Activated CD4-positive, CD25-positive, alpha-beta regulatory T cell (primary cell): ENCODE measurements at regions not wholly inside any gene's neighbourhood (a gene's known extent, or its start where the extent isn't known, plus 50 kb on each side); places are given as distances from the start of the nearest gene placed in this dataset.
"Not testable (repeated sequence)": the region's sequence is repeated elsewhere in the genome, so short reads cannot be mapped to it uniquely, and the experiment has no call there.

Experiments
- DNase-seq, 4 experiments: peaks; one replicate each; lab custom pipeline; 2025; lab: John Stamatoyannopoulos, UW

- DNase-seq = no peak
Observed at GRCh38 chr9:30522061-30522460, 1862.4 kb upstream of the ACO1 start.

DNA sequence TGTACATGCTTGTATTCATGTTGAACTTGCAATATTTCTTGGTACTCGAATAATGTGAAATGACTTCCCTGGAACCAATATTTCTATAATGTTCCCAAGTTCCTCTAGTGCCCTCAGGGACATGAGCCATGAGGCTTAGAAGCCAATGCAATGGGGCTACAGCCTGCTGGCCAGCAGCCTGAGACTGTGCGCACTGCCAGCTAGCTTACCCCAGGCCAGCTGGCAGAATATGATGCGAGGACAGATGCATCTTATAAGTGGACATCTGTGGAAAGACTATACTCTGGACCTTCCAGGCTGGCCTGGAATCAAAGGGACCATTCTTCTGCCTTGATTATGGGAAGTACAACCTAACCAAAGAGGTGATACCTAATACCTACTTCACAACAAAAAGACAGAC lies 1862.0 kb upstream of the ACO1 start:
- no peak for DNase-seq

GRCh38 chr9:30524311-30524710 lies 1860.1 kb upstream of the ACO1 start:
- DNase-seq = no peak

- no peak for DNase-seq
Observed at GRCh38 chr9:30534455-30534854, 1850.0 kb upstream of the ACO1 start.

DNA sequence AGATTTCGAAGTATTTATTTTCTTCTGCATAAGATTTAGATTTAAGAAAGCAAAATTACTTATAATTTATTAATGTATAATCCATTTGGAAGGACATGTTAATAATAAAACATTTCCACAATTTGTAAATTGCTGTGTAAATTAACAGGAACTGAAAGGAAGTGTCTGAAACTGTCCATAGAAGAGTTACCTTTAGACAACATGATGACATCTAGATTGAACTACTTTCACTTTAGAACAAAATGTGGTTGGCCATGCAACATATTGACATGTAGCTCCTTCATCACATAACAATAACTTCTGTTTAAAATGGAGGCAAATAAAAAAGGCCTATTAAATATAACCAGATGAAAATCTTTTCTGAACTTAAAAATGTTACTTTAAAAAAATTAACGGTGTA lies 1849.5 kb upstream of the ACO1 start:
- DNase-seq = no peak

GRCh38 chr9:30536494-30536893 lies 1847.9 kb upstream of the ACO1 start:
- DNase-seq = no peak

GRCh38 chr9:30539696-30540095 lies 1844.7 kb upstream of the ACO1 start:
- not testable (repeated sequence) for DNase-seq

DNA sequence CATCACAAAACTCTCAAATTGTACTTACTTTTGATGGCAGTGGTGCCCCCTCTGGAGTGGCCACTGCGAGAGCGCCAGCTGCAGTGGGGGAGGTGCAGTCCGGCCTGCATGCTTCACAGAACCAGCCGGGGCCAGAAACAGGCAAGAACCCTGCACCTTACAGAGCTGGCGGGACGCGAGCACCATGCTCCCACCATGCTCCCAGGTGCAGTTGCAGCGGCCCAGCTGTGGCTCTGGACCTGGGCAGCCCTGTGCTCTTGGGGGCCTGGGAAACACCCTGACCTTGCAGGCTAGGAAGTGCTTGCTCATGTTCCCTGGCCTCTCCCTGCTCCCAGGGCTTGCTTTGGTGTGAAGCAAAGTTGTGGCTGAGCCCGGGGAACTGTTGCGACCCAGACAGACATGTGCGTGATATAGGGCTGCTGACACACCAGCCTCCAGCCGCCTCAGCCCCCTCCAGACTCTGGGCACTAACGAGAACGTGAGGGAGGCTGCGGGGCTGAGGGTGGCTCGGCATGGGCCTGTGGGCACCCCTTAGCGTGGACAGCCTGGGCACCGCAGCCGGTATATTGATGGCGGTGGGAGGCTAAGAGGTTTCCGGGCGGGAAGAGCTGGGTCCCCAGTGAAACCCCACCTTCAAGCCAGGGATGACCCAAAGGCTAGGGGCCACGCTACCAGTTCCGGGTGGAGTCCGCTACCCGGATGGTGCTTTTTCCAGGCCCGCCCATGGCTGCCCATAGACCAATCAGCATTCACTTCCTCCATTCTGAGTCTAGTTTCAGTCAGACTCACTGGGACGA lies 1809.9 kb upstream of the ACO1 start:
- no peak for DNase-seq

- no peak for DNase-seq
Observed at GRCh38 chr9:30575218-30575617, 1809.2 kb upstream of the ACO1 start.

- no peak for DNase-seq
Observed at GRCh38 chr9:30575691-30576090, 1808.8 kb upstream of the ACO1 start.

GRCh38 chr9:30579810-30580209 lies 1804.6 kb upstream of the ACO1 start:
- no peak for DNase-seq

DNA sequence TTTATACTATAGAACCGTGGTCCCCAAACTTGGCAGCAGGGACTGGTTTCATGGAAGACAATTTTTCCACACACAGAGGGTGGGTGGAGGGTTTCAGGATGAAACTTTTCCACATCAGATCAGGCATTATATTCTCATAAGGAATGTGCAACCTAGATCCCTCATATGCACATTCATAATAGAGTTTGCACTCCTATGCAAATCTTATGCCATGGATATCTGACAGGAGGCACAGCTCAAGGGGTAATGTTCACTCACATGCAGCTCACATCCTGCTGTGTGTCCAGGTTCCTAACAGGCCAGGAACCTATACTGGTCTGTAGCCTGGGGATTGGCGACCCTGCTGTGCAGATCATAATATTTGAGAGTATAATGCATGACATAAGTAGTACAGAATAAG lies 1802.2 kb upstream of the ACO1 start:
- no peak for DNase-seq

GRCh38 chr9:30584559-30584958 lies 1799.9 kb upstream of the ACO1 start:
- no peak for DNase-seq

DNA sequence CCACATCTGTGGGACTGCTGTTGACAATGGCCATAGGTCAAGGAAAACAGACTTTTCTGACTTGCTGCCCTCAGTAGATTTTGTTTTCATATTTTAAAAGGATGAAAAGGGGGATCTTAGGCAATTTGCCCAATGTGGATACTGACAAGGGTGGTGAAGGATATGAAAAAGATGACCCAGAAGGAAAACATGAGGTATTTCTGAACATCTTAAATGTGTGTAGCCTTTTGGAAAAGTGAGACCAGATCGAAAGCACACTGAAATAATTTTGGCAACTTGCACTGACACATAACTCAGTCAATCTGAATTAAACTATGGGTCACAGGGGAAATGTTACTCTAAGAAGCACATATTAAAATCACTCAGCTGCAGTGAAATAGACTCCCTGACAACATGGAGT lies 1793.0 kb upstream of the ACO1 start:
- DNase-seq = no peak

- DNase-seq = no peak
Observed at GRCh38 chr9:30597608-30598007, 1786.8 kb upstream of the ACO1 start.

- DNase-seq = no peak
Observed at GRCh38 chr9:30605936-30606335, 1778.5 kb upstream of the ACO1 start.

DNA sequence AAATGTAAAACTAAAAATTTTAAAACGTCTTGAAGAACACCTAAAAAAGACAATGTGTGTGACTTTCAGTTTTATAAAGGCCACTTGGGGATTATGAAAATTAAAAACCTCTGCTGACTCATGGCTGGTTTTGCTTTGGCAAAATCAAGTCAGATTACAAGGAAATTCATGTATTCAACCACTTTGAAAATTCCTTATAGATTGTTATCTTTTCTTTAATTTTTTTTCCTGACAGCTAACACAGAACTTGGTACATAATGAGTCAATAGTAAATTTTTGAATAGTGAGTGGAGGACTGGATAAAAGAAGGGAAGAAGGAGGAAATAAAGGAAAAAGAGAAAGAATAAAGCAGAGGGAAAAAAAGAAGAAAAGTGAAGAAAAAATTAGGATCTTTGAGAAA lies 1774.7 kb upstream of the ACO1 start:
- DNase-seq = no peak

- not testable (repeated sequence) for DNase-seq
Observed at GRCh38 chr9:30616782-30617181, 1767.7 kb upstream of the ACO1 start.

DNA sequence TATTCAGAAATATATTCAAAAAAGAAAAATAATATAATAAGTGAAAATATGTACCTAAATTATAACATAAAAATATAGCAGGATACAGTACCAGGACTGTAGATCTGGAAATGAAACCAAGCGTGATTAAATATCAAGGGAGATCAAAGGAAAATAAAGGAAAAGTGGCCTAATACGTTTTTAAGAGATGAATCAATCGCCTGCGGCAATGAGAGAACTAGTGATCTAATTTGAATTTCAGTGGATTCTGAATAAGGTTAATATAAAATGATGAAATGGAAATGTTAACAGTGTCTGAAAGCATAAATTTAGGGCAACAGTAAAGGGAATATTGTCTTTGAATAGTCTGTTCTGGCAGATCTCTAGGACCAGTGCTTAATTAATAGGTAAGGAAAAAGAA lies 1761.9 kb upstream of the ACO1 start:
- no peak for DNase-seq

DNA sequence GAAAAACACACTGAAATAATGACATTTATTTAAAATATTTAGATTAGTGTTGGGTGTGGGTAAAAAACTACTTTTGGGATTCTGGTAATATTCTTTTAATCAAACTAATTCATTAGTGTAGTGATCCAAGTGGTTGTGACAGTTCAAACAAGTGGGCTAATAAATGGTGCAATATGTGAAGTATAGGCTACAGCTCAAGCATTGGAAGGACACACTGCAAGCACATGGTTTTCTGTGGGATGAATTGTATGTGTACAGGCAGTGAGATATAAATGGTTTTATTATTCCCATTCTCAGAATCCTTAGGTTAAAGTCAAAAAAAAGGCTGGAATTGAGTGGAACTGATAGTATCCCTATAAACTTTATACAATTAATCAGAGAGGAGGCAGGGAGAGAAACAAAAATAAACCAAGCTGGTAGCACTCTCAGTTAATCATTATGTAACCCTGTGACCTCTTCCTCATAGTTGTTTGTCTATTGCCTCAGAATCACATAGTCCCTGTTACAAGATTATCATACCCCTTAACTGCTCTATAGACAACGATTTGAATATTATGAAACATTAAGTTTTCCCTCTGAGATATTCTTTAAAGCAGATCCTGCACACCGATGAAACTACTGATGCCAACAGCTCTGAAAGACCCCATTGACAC lies 1755.4 kb upstream of the ACO1 start:
- no peak for DNase-seq

DNA sequence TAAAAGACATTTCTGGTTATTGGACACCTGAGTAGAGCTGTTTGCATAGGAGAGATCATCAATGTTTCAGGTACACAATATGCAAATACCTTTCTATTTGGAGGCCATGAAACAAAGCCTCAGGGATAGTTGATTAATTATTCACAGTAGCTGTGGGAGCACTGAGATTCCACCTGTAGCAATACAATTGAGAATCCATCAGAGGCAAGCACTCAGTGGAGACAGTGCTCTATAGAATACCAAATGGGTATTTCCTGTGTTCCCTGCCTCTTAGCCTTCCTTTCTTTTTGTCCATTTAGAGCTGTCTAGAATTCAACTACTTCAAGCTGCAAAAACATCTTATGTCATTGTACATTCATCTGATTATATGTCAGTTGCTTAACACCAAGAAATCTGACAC lies 1754.0 kb upstream of the ACO1 start:
- DNase-seq = no peak

DNA sequence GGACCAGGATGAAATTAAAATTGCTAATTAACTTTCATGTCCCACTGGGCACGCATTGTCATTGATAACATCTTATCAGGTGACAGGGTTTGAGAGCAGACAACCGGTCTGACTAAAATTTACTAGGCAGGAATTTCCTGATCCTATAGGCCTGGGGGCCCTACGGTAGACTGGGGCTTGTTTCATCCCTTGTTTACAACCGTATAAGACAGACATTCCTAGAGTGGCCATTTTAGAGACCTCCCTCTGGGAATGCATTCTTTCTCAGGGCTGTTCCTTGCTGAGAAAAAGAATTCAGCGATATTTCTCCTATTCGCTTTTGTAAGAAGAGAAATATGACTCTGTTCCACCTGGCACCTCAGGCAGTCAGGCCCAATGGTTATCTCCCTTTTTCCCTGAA lies 1737.8 kb upstream of the ACO1 start:
- not testable (repeated sequence) for DNase-seq

- DNase-seq = no peak
Observed at GRCh38 chr9:30661925-30662324, 1722.5 kb upstream of the ACO1 start.
